Uterus (tissue), 2 donors: ENCODE measurements at regions not wholly inside any gene's neighbourhood (a gene's known extent, or its start where the extent isn't known, plus 50 kb on each side); places are given as distances from the start of the nearest gene placed in this dataset.
"Not testable (repeated sequence)": the region's sequence is repeated elsewhere in the genome, so short reads cannot be mapped to it uniquely, and the experiment has no call there.

ENCODE experiments used
- CTCF ChIP-seq, 4 experiments: fragments of 200-600 bp in 2 of 4; fragments of 450-650 bp in 2 of 4; sonication (generic) in 2 of 4; IDR thresholded peaks; one replicate each; pipeline ENCODE4 v1.5.1; 2016 to 2019; ENCODE audit warnings: antibody characterized with exemption in 4 of 4, mild to moderate bottlenecking in 2 of 4, moderate library complexity in 1 of 4
- POLR2A ChIP-seq, 2 donors: fragments of 450-650 bp; IDR thresholded peaks; one replicate each; pipeline ENCODE4 v1.6.1; 2016; ENCODE audit warnings: antibody characterized with exemption in 2 of 2, mild to moderate bottlenecking in 1 of 2, moderate library complexity in 1 of 2

- TF ChIP-seq CTCF, POLR2A (IDR thresholded peaks at IDR 0.05): not testable (repeated sequence)
Observed at GRCh38 chr3:139232341-139232740, 111.5 kb upstream of the MRPS22 start.
